Small intestine (tissue), 7 donors: ENCODE measurements at regions not wholly inside any gene's neighbourhood (a gene's known extent, or its start where the extent isn't known, plus 50 kb on each side); places are given as distances from the start of the nearest gene placed in this dataset.
"Not testable (repeated sequence)": the region's sequence is repeated elsewhere in the genome, so short reads cannot be mapped to it uniquely, and the experiment has no call there.

Experiments used
- DNase-seq, 2 donors: peaks; one replicate each; pipeline versions ENCODE4 v3.0.0 to v3.0.0-alpha.2; 2013
- FAIRE-seq: peaks from 2 replicates; lab custom pipeline; 2012; peaks lifted over from hg19 to GRCh38; lab: Jason Lieb, UNC
- H3K27ac ChIP-seq, 3 donors: one replicate each; pipeline ENCODE4 v1.5.1; 2013; ENCODE audit warnings: low read length in 2 of 3, mild to moderate bottlenecking in 2 of 3, control low read depth in 1 of 3, inconsistent platforms in 1 of 3, low read depth in 1 of 3, moderate library complexity in 1 of 3
- H3K27me3 ChIP-seq, 3 donors: one replicate each; pipeline ENCODE4 v1.6.1; 2013; ENCODE audit warnings: low read length in 3 of 3, inconsistent platforms in 1 of 3; ENCODE audit not compliant: control insufficient read depth in 3 of 3, insufficient read depth in 3 of 3
- H3K36me3 ChIP-seq, 3 donors: one replicate each; pipeline ENCODE4 v1.6.1; 2013; ENCODE audit warnings: low read length in 3 of 3, inconsistent platforms in 1 of 3, low read depth in 1 of 3, mild to moderate bottlenecking in 1 of 3, moderate library complexity in 1 of 3; ENCODE audit not compliant: control insufficient read depth in 3 of 3, insufficient read depth in 2 of 3
- H3K4me1 ChIP-seq, 3 donors: one replicate each; pipeline ENCODE4 v1.6.1; 2013; ENCODE audit warnings: low read length in 2 of 3, inconsistent platforms in 1 of 3, low read depth in 1 of 3, mild to moderate bottlenecking in 1 of 3, moderate library complexity in 1 of 3; ENCODE audit not compliant: control insufficient read depth in 3 of 3, insufficient read depth in 2 of 3
- H3K4me3 ChIP-seq, 3 donors: one replicate each; pipeline ENCODE4 v1.5.1; 2013; ENCODE audit warnings: low read length in 3 of 3, control low read depth in 1 of 3, inconsistent platforms in 1 of 3, low read depth in 1 of 3, mild to moderate bottlenecking in 1 of 3, moderate library complexity in 1 of 3
- H3K9me3 ChIP-seq, 2 donors: one replicate each; pipeline ENCODE4 v1.6.1; 2013; ENCODE audit warnings: low read depth in 1 of 2, low read length in 1 of 2; ENCODE audit not compliant: control insufficient read depth in 2 of 2, insufficient read depth in 1 of 2
- WGBS, 3 donors: extraction: QIAGEN DNeasy Blood & Tissue Kit; methylation state at CpG; one replicate each; pipeline ENCODE4 v1.1.7; 2013; 5-methylcytosine and 5-hydroxymethylcytosine counted together
- donor health status: healthy with polysubstance abuse.
- donor health status: control.
- donor health status: control.
- donor health status: Bipolar disorder and iron deficiency.
- donor health status: healthy.

- H3K27ac ChIP-seq: no peak overlapping the region
- 86 to 90% (median 89%) methylated on average over 3 of the region's 3 CpGs for WGBS, 3 donors
- H3K4me1 ChIP-seq: no peaks in the 10 kb centered on the region
- DNase-seq (no peak), FAIRE-seq (no peak)
- no peaks in the 10 kb centered on the region for H3K9me3 ChIP-seq
- H3K4me3 ChIP-seq: no peak overlapping the region
- no peaks in the 10 kb centered on the region for H3K36me3 ChIP-seq
- no peaks in the 10 kb centered on the region for H3K27me3 ChIP-seq
Measured at GRCh38 chrX:137172317-137172948, 138.6 kb upstream of the GPR101 start.

DNA sequence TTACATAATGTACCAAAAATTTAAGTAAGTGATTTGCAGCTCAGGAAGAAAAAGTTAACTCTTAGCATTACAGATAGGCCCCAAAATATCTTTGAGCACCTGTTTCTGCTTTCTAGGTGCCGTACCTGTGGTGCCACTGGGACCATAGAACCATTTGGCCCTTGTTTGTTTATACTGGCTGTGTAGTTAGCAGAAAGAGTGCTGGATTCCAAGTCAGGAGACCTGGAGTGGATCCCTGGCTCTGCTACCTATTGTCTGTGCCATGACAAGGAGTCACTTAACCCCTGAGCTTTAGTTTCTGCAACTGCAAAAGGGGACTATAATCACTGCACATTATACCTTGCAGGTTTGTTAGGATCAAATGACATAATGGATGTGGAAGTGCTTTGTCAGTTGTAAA lies 137.8 kb upstream of the GPR101 start:
- H3K4me3 ChIP-seq: no peak overlapping the region
- WGBS, 3 donors: 48 to 69% (median 66%) methylated on average over 1 of the region's 1 CpG
- H3K27me3 ChIP-seq: no peaks in the 10 kb centered on the region
- H3K36me3 ChIP-seq: no peaks in the 10 kb centered on the region
- FAIRE-seq (no peak), DNase-seq (no peak)
- no peaks in the 10 kb centered on the region for H3K9me3 ChIP-seq
- H3K4me1 ChIP-seq: no peaks in the 10 kb centered on the region
- no peak overlapping the region for H3K27ac ChIP-seq

DNA sequence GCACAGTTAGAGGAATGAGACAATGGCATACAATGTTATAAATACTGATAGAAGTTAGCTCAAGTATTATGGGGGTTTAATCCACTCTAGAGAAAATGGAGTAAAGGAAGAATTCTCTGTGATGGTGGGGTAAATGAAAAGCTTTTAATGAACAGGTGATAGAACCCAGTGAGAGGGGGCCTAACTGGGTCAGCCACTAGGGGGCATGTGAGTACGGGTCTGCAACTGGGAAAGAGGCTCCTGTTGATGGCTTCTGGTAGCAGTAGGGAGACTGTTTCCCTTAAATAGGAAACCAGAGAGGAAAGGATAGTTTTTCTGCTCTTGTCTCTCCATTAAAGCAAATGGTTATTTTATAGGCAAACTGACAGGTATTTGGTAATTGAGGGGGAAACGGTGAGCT lies 132.8 kb upstream of the GPR101 start:
- H3K4me1 ChIP-seq: no peaks in the 10 kb centered on the region
- no peak overlapping the region for H3K27ac ChIP-seq
- H3K27me3 ChIP-seq: peaks cover 0 to 2% (median 0%) of the 10 kb centered on the region in 3 donors
- H3K9me3 ChIP-seq: no peaks in the 10 kb centered on the region
- no peak for FAIRE-seq
- H3K4me3 ChIP-seq: no peak overlapping the region
- H3K36me3 ChIP-seq: no peaks in the 10 kb centered on the region
- no peak for DNase-seq
- WGBS, 3 donors: 34 to 51% (median 36%) methylated on average over 2 of the region's 2 CpGs

- no peak for FAIRE-seq
- H3K4me3 ChIP-seq: no peak overlapping the region
- H3K4me1 ChIP-seq: no peaks in the 10 kb centered on the region
- WGBS, 3 donors: 52 to 88% (median 81%) methylated on average over 3 of the region's 3 CpGs
- peaks cover 0 to 2% (median 0%) of the 10 kb centered on the region in 3 donors for H3K27me3 ChIP-seq
- H3K27ac ChIP-seq: no peak overlapping the region
- H3K9me3 ChIP-seq: no peaks in the 10 kb centered on the region
- no peak for DNase-seq
- H3K36me3 ChIP-seq: no peaks in the 10 kb centered on the region
Measured at GRCh38 chrX:137164329-137164728, 130.5 kb upstream of the GPR101 start.

- Histone ChIP-seq H3K4me3 (no peak overlapping the region), H3K27me3 (no peaks in the 10 kb centered on the region), H3K36me3 (no peaks in the 10 kb centered on the region), H3K27ac (no peak overlapping the region), H3K4me1 (no peaks in the 10 kb centered on the region), H3K9me3 (no peaks in the 10 kb centered on the region)
- 10 to 26% (median 26%) methylated on average over 3 of the region's 3 CpGs for WGBS, 3 donors
- DNase-seq: no peak
- FAIRE-seq: no peak
Measured at GRCh38 chrX:137151403-137151802, 117.6 kb upstream of the GPR101 start.

DNA sequence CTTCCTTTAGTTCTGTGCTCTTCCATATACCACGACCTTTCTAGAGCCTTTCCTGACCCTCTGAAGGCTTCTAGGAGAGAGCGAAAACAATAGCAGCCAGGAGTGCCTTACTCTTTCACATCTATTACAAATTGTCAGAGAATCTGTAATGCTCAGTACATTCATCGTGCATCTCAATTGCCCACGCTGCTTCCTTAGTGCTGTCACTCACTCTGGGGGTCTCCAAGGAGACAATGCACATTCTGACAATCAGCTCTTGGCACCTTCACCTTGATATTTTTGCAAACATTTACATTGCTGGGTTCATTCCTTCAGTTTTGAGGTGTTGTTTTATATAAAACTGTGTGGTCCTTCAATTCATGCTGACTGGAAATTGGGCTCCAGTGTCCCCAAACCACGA lies 110.1 kb upstream of the GPR101 start:
- H3K27ac ChIP-seq: no peak overlapping the region
- no peaks in the 10 kb centered on the region for H3K36me3 ChIP-seq
- DNase-seq (no peak), FAIRE-seq (no peak)
- no peak overlapping the region for H3K4me3 ChIP-seq
- H3K27me3 ChIP-seq: no peaks in the 10 kb centered on the region
- no peaks in the 10 kb centered on the region for H3K4me1 ChIP-seq
- 59 to 75% (median 64%) methylated on average over 5 of the region's 5 CpGs for WGBS, 3 donors
- no peaks in the 10 kb centered on the region for H3K9me3 ChIP-seq

DNA sequence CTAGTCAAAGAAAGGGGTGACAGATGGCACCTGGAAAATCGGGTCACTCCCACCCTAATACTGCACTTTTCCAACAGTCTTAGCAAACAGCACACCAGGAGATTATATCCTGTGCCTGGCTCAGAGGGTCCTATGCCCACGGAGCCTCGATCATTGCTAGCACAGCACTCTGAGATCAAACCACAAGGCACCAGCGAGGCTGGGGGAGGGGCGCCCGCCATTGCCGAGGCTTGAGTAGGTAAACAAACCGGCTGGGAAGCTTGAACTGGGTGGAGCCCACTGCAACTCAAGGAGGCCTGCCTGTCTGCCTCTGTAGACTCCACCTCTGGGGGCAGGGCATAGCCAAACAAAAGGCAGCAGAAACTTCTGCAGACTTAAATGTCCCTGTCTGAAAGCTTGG lies 88.9 kb upstream of the GPR101 start:
- H3K4me1 ChIP-seq, H3K36me3 ChIP-seq, FAIRE-seq, H3K4me3 ChIP-seq, H3K9me3 ChIP-seq, H3K27me3 ChIP-seq, H3K27ac ChIP-seq, DNase-seq: not testable (repeated sequence)
- 89 to 93% (median 93%) methylated on average over 7 of the region's 8 CpGs for WGBS, 3 donors

DNA sequence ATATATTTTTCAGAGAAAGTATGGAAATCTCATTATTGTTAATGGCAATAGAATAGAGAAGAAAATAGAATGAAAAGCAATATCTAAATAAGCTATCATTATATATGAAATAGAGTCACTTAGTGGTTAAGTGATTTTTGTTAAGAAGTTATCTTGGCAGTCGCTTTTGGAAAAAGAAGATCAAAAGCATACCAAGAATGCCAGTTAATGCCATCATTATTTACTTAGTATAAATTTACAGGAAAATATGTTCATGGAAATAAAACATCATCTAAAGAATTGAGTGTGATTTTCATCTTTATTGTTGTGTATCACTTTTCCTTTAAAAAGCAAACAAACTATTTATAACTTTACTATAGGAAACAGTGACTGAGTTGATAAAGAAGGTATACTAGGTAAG lies 85.3 kb upstream of the GPR101 start:
- no peaks in the 10 kb centered on the region for H3K4me1 ChIP-seq
- no peaks in the 10 kb centered on the region for H3K9me3 ChIP-seq
- no peak overlapping the region for H3K27ac ChIP-seq
- no peak overlapping the region for H3K4me3 ChIP-seq
- 20 to 61% (median 59%) methylated on average over 1 of the region's 1 CpG for WGBS, 3 donors
- no peak for DNase-seq
- no peaks in the 10 kb centered on the region for H3K27me3 ChIP-seq
- no peaks in the 10 kb centered on the region for H3K36me3 ChIP-seq
- FAIRE-seq: no peak

DNA sequence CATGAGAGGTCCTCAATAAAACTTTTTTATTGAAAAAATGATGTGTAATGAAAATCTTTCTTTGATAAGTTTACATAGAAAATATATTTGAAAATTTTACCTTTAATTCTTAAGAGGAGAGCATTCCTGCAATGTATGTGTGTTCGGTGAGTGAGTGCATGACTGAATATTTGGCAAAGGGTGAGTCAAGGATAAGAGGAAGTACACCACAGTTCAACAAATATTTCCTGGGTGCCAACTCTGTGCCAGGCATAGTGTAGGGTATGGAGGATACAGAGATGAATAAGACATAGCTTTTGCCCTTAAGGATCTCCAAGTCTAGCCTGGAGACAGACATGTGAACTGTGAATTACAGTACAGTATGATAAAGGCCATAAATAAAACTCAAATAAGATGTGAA lies 84.7 kb upstream of the GPR101 start:
- 58 to 68% (median 65%) methylated on average over 1 of the region's 1 CpG for WGBS, 3 donors
- H3K9me3 ChIP-seq: no peaks in the 10 kb centered on the region
- no peak for DNase-seq
- no peaks in the 10 kb centered on the region for H3K27me3 ChIP-seq
- no peaks in the 10 kb centered on the region for H3K36me3 ChIP-seq
- H3K4me3 ChIP-seq: no peak overlapping the region
- no peaks in the 10 kb centered on the region for H3K4me1 ChIP-seq
- no peak for FAIRE-seq
- no peak overlapping the region for H3K27ac ChIP-seq
